CD4-positive, alpha-beta T cell treated with Interferon alpha-2 for 1 hour (primary cell): ENCODE measurements at regions not wholly inside any gene's neighbourhood (a gene's known extent, or its start where the extent isn't known, plus 50 kb on each side); places are given as distances from the start of the nearest gene placed in this dataset.

Experiments used
- DNase-seq, 2 donors: peaks; one replicate each; pipeline ENCODE4 v3.0.0-alpha.2; 2020 to 2022

GRCh38 chr13:34591129-34591528, 350.9 kb upstream of the NBEA start:
- no peak for DNase-seq

DNA sequence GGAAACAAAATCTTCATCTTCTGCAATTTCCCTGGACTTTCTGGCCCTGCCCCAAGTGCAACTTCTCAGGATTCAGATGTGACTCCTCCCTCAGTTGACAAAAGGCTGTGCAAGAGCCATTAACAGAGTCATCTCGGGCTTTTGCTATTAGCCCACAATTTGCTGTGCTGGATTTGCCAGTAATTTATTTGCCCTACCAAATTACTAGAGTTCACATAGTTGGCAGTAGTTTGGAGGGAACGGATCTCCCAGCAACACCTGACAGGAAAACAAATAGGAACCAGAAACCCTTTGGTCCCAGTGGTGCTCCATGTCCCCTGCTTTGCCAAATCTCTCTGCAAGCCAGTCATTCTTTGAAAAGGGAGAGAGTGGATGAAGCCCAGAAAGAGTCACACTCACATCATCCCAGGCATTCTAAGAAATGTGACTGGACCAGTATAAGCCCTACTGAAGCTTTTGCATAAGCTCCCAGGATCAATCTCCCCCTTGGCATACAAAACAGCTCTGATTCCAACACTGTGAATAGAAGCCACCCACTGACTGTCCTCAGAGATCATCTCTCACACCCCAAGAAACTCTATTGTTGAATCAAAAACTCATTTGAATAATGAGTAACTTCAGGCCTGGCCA, 350.1 kb upstream of the NBEA start:
- no peak for DNase-seq

DNA sequence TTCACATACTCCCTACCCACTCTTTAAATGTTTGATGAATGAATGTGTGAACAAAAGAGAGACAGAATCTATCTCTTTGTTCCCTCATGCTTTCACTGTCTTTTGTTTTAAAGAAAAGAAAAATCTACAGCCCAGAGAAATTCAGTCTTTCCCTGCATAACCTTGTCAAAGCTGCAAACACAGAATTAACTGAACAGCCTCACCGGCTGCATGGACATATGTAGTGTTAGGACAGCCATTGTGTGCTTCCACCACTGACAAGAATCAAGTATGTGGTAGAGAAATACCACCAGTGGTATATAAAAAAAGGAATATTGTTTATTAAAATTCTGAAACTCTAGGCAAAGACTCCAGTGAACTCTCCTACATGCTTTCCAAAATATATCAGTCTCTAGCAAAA, 348.4 kb upstream of the NBEA start:
- DNase-seq = no peak

GRCh38 chr13:34594507-34594906, 347.6 kb upstream of the NBEA start:
- DNase-seq = no peak

- no peak for DNase-seq
These were observed 333.7 kb upstream of the NBEA start for GRCh38 chr13:34608331-34608730.

- no peak for DNase-seq
These were observed 330.4 kb upstream of the NBEA start for GRCh38 chr13:34611671-34612070.

GRCh38 chr13:34617473-34618083, 324.5 kb upstream of the NBEA start:
- no peak for DNase-seq

DNA sequence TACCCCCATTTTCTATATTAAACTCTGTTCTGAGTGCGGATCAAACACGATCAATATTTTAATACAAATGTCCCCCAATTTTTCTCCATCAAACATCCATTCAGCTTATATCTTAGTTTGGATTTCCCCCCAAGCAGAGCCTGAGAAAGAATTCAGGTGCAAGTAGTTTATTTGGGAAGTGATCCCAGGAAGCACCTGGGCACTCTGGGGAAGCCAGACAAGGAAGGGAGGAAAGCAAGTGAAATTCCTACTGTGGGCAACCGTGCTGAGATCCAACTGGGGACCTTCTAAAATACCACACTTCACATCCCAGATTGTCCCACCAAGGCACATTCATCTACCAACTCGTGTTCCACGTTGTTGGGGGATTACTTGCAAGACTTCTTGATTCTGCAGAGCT, 323.4 kb upstream of the NBEA start:
- DNase-seq = no peak

DNA sequence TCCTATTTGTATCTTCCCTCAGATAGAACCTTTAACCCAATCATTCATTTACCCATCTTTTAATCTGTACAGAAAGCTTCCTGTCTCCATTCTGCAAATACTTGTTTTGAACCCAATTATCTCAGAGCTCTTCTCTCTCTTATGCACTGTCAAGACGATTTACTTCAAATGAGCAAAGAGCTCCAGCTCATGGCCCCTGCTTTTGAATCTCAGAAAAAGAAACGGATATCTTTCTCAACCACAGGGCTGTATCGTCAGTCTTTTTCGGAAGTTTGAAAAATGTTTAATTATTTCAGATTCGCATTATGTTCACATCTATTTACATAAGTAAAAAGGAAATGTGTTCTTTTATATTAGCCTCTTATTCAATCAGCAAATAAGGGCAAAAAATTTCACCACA, 322.7 kb upstream of the NBEA start:
- DNase-seq = no peak

- DNase-seq = no peak
These were observed 321.8 kb upstream of the NBEA start for GRCh38 chr13:34620074-34620850.

GRCh38 chr13:34620862-34621261, 321.2 kb upstream of the NBEA start:
- DNase-seq = no peak

DNA sequence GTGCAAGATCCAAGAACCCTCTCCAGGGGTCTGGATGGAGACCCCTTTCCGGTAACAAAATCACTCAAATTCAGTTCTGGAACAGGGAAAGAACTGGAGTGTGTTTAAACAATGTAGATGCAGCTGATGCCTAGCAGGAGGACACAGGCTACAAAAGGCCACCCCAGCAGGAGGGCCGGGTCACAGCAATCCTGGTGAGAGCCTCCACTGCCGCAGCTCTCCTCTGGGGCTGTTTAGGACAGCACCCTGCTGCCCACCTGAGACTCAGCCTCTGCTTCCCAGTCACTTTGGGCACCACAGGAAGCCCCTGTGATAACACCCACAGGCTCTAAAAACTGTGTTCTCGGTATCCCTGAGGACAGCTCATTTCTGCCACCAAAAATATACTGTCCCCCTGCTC, 318.7 kb upstream of the NBEA start:
- no peak for DNase-seq

DNA sequence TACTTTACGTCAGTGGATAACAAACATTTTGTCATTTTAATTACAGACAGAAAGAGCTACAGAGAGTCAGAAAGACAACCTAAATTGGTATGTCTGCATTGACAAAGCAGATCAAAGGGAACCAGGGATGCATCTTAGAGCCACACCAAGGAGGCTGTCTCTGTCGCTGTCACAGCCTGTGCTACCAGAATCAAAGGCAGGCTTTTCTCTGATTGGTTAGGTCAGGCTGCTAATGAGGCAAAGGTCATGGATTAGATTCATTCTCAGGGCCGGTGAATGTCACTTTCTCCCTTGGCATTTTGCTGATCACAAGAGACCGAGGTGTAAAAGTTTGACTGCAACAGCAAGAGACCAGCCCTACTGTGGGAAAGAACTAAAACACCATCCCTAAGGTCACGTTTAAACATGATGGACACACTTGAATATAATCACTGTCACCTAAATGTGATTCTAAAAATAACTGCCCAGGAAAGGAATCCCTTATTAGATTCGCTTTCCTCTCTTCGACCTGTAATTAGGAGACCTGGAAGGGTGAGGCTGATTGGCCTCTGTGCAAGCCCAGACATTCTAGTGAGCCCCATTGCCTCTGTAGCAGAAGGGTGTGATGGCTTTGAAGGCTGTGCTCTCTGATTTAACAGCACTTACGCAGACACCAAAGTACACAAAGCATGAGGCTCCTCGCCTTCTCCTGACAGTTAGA, 314.4 kb upstream of the NBEA start:
- DNase-seq = no peak

DNA sequence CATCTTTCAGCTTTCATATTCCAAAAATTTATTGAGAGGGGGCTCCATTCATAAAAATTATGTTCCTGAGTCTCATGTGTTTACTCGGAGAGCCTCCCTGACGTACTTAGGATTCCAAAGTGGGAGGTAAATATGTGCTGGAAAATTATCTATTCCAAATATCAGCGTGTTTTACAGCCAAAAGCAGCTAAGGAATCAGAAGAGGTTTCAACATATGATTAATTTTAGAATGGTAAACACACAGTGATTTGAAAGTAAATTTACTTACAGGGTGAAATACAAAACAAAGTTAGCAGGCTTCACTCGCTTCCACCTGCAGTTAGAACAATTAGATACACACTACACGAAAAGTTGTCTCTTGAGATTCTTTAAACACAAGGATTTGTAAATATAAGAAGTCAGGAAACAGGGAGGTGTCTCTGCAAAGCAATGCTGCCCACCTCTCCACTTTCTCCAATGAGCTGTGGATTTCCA, 313.8 kb upstream of the NBEA start:
- no peak for DNase-seq

GRCh38 chr13:34634448-34634847, 307.6 kb upstream of the NBEA start:
- DNase-seq = no peak

DNA sequence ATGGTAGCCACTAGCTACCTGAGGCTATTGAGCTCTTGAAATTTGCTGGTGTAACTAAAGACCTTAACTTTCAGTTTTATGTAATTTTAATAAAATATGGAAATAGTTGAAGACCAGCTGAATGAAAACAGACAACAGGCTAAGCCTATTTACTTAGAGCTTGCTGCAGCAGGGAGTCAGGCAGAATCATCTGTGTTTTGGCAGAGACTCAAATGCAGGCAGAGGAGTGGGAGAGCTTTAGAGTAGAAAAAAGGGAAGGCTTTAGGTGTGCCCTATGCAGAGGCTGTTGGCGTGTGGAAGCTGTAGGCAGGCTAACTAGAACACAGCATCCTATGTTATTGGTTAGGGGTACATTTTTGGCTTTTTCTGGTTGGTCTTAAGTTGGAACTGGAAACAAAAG, 304.9 kb upstream of the NBEA start:
- no peak for DNase-seq

GRCh38 chr13:34637636-34638035, 304.4 kb upstream of the NBEA start:
- no peak for DNase-seq

- DNase-seq = no peak
These were observed 303.2 kb upstream of the NBEA start for GRCh38 chr13:34638897-34639296.

DNA sequence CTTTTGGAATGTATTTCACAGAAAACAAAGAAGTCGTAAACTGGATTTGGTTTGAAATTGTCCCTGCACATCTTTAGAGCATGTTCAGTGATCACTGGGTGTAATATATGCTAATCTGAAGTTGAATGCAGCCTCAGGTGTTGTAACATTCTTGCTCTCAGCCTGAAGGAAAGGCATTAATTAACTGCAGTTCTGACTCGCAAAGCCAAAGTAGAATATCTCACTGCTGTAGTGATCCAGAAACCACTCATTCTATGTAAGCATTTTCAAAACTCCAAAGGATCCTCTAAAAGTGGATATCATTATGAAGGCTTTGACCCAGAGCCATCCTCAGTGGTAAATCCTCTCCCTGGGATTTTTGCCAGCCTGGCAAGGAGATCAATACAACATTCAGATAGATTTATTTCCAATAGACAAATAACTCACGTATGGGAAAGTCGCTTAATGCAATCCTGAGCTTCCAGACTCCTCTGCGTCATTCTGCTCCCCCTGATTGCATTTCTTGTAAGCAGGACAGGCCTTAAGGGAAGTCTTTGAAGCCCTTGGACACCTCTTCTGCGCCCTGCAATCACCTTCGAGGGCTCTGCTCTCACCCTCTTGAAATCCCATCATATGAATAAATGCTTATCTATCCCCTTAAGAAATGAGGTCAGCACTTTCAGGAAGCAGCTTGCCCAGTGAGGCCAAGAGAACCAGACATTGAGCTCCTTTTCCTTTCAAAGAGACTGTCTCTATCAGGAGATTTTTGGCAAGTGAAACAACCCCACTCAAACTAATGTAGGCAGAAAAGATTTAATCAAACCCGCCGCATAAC, 301.7 kb upstream of the NBEA start:
- no peak for DNase-seq

DNA sequence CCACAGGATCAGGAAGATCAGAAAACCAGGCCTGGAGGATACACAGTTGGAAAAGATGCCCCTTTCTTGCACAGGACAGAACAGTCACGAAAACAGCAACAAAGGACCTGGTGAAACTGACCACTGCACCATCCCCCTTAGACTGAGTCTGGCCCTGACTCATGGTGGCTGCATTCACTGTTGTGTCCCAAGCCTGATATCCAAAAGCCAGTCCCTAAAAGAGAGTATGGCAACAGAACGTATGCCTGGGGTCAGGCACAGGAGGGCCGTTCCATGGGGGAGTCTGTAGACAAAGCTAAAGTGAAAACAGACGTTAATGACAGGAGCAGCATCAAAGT, 301.1 kb upstream of the NBEA start:
- DNase-seq = no peak

GRCh38 chr13:34647379-34648150, 294.5 kb upstream of the NBEA start:
- DNase-seq = no peak

DNA sequence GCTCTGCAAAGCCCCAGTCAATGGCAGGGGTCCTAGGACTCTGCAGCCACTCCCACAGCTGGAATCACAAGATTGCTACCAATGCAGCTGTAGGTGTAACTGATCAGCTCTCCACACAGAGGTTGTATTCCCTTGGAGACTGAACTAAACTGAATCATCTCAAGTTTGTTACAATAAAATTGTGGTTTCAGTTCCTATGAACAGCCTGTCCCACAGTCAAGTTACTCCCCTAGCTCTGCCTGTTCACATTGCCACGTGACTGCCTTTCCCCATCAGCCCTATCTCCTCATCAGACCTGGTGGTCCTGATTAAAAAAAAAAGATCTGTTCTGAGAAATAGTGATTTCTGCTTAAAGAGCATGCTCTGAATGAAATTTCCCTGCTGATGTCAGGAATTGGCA, 287.9 kb upstream of the NBEA start:
- no peak for DNase-seq
